ENCODE measurements at regions not wholly inside any gene's neighbourhood (a gene's known extent, or its start where the extent isn't known, plus 50 kb on each side); places are given as distances from the start of the nearest gene placed in this dataset.
"Not testable (repeated sequence)": the region's sequence is repeated elsewhere in the genome, so short reads cannot be mapped to it uniquely, and the experiment has no call there.

DNA sequence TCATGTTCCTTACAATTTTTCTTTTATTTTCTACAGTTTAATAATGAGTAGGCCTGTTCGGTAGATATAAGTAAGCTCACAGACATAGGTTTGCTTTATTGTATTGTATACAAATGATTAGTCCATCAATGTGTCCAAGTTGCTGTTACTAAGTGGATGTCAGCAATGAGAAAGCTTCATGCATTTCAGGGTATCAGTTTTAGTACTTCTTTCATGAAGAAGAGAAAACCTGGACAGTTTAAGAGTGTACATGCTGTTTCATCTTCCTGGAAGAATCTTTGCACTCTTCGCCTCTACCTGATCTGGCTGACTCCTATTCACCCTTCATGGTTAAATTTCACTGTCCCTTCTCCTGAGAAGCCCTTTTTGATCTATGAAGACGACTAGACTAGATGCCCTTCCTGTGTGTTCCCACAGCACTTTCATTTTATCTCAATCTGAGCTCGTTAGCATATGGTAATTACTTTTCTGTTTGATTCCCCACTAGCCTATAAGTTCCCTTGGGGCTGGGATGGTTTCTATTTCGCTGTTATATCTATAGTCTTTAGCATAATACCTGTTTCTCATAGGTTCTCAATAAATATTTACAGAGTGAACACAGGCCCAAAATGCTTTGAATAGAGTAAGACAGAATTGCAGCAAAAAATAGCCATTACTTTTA, 70.7 kb downstream of the CETN3 start:
- no peak for DNase-seq (ENCODE audit: low read depth in 4 of 4, low spot score in 3 of 4)

DNA sequence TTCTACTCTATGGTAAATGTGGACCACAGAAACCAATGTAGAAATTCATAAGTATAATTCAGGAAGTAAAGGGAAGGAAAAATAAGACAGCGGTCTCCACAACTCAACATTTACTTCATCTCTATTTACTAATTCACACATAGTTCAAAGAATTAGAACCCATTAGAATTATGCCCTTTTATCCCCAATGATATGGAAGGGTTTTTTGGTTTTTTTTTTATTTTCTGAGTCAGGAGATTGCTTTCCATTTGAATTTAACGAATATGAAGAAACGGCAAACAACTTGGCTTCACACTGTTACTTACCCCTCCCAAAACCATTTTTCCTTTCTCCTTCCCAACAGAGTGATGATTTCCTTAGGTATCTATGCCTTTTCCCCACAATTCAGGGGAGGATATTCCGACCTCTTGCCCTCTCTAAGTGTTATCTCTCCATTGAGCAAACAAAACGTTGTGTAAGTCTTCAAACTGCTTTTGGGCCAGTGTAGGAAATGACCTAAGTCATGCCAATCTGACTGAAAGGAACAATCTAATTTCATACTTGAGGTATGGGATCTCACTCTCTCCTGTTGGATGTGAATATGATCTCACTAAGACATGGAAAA, 72.0 kb downstream of the CETN3 start:
- no peak for DNase-seq (ENCODE audit: low read depth in 4 of 4, low spot score in 3 of 4)

DNA sequence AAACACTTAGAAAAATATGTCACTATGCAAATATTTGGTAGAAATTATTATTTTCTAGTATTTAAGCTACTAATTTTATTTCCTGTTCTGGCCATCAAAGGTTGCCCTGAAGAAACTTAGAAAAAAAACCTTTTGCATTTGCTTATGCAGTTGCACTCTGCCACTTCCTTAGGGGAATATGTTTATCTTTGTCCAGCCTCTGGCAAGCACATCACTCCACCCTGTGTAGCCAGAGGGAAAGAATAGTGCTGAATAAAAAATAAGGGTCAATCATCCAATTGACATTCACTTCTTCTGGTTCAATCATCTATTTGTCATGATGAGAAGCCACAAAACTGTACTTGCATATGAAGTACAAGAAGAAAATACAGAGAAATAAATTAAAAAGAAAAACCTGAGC, 72.8 kb downstream of the CETN3 start:
- no peak for DNase-seq (ENCODE audit: low read depth in 4 of 4, low spot score in 3 of 4)

DNA sequence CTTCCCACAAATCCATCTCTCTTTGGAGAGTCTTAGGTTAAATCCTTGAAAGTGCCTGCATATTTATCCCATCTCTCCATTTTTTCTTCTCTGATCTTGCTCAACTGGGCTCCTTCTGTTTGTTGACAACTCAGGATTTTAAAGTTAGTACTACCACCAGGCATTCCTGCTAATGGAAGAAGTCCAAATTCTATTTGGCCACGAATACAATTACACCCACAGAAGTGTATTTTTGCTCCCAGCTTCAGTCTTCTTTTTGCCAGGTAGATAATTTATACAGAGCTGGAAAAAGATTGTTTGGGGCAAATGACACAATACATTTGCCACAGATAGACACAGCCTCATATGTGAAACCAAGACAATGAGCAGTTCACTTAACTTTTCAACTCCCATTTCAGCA, 74.8 kb downstream of the CETN3 start:
- DNase-seq (ENCODE audit: low read depth in 4 of 4, low spot score in 3 of 4): no peak

DNA sequence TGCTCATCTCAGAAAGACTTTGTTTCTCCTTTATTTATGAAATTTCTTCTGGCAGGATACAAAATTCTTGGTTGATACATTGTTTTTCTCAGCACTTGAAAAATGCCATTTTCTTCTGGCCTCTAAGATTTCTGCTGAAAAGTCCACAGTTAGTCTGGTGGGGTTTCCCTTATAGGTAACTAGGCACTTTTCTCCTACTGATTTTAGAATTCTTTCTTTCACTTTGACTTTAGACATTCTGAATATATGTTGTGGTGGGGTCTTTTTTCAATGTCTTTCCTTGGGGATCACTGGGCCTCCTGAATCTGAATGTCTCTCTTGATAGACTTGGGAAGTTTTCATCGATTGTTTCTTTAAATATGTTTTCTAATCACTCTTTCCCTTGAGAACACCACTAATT, 79.6 kb downstream of the CETN3 start:
- DNase-seq (ENCODE audit: low read depth in 4 of 4, low spot score in 3 of 4): no peak

DNA sequence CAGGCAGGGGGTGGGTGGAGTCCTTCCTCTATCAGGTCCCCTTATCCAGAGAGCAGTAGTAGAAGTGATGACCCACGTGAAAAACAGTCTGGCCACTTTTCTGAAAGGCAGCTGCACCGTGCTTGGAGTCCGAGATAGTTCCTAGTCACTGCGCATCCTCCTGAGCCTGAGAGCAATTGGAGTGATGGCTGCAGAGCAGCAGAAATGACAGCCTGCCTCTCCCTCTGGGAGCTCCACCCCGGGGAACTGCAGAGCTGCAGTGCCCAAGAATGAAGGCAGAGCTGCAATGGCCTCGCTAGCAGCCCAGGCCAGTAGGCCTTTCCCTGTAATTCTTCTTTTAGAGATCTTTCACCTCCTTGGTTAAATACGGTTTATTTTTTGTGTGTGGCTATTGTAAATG, 82.6 kb downstream of the CETN3 start:
- no peak for DNase-seq (ENCODE audit: low read depth in 4 of 4, low spot score in 3 of 4)

DNA sequence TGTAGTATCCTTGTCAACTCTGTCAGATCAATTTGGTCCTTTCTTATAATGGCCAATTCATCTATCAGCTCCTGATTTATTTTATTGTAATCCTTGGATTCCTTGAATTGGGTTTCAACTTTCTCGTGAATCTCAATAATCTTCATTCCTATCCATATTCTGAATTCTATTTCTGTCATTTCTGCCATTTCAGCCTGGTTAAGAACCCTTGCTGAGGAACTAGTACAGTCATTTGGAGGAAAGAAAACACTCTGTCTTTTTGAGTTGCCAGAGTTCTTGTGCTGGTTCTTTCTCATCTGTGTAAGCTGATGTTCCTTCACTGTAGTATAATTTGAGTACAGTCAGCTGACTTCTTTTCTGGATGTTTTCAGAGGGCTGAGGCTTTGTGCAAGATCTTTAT, 84.5 kb downstream of the CETN3 start:
- no peak for DNase-seq (ENCODE audit: low read depth in 4 of 4, low spot score in 3 of 4)

DNA sequence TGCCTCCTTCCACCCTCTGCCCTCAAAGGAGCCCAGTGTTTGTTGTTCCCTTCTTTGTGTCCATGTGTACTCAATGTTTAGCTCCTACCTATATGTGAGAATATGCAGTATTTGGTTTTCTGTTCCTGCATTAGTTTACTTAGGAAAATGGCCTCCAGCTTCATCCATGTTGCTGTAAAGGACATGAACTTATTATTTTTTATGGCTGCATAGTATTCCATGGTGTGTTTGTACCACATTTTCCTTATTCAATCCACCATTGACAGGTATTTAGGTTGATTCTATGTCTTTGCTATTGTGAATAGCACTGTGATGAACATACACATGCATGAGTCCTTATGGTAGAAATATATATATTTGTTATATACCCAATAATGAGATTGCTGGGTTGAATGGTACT, 89.2 kb downstream of the CETN3 start:
- not testable (repeated sequence) for DNase-seq (ENCODE audit: low read depth in 4 of 4, low spot score in 3 of 4)

DNA sequence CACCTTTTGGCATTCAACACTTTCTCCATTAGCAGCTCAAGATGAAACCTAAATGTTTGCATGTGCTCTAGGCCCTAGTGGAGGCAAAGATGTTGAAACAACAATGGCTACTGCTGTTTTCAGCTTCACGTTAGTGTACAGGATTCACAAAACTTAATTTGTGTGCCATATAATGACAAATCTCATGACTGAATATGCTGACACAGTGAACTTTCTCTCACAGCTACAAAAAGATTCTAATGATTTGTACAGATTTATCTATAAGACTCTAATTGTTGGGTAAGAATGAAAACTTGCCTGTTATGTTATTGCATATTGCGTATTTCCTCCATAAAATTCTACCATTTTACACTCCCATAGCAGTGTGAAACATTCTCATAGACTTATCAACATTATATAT, 97.5 kb downstream of the CETN3 start:
- no peak for DNase-seq (ENCODE audit: low read depth in 4 of 4, low spot score in 3 of 4)

DNA sequence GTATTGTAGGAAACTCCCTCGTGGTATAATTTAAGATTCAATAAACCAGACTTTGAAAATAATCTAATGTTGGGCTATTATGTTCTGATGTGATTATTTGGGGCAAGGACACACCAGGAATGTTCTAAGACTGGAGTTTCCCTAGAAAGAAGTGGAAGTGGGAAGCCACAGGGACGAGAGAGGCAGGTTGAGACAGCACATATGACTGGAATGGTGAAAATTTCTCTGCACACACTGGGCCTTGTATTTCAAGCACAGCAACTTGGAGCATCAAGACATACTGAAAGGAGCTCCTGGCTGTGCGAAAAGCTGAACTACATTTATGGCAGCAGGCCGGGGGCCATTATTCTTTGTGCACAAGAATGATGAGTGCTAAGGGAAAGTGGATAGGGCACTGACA, 98.2 kb downstream of the CETN3 start:
- no peak for DNase-seq (ENCODE audit: low read depth in 4 of 4, low spot score in 3 of 4)

DNA sequence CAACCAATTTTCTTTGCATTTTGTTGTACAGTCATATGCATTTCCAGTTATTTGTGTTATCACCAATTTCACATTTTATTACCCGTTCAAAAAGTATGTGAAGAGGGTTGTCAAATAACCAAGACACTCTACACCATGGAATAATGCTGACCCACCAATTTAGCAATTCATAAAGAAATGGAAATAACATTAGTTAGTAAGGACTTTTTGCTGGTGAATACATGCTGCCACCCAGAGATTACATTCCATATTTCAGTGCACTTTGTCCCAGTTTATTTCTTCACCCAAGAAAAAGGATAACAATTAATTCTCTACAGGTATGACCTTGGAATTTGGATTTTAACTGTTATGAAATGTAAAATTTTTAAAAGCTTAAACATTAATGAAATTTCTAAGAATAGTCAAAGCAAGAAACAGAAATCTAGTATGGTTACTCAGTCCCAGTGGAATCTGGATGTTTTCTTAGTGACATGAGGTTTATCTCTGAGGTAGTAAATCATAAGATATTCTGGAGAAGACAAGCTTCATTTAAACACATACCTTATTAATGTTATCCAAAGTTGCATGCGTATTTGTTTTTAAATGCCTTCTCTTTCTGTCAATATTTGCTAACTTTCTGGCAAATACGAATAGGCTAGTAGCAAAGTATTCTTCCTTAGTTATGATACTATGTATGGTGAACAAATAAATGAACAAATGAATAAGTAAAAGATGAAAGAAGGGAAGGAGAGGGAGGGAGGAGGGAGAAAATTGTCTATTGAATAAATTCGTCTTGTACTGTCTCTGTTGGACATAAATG, 100.6 kb downstream of the CETN3 start:
- no peak for DNase-seq (ENCODE audit: low read depth in 4 of 4, low spot score in 3 of 4)

DNA sequence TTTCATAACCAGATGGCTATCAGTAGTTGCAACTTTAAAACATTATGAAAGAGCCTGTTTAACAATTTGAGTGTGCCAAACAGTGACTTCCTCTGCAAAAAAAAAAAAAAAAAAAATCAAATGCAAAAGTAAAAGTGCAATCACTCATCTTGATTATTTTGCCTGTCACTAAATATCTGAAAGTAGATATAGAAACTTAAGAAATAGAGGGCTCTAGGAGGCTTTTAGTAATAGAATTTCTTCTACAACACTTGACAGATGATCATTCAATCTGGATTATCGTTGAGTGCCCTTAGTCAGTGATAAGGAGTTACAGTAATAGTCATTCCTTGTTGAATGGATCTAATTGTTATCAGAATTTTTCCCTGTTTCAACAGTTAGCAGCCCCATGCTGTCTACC, 101.8 kb downstream of the CETN3 start:
- no peak for DNase-seq (ENCODE audit: low read depth in 4 of 4, low spot score in 3 of 4)

DNA sequence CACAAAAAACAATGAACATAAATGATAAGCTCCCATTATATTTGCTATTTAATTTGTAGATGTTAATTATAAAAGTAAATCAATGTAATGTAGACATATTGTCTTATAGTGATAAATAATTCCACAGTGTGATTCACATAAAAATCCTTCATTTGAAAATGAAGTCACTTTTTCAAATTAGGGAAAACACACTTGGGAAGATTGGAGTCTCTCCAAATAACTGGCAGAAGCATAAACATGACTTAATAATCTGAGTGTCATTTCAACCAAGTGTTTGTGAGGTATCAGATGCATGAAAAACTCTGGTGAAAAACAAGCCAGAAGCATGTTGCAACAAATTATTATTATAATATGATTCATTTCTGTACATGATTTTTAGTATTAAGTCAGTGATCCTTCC, 102.2 kb downstream of the CETN3 start:
- no peak for DNase-seq (ENCODE audit: low read depth in 4 of 4, low spot score in 3 of 4)

DNA sequence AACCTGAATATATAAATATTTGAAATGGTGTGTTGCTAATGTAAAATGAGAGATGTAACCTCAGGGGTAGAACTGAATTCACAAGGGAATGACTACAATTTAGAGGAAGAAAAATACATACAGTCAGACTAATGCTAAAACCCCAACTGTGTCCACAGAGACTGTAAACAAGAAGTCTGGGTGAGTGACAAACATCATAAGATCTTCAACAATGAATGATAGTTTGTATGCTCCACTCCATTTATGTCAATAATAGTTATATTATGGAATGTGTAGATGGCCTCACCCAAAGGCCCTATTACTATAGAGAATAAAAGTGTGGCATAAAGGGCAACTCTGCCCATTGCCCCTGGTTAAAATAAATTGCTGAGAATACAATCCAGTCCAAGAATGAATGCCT, 102.9 kb downstream of the CETN3 start:
- no peak for DNase-seq (ENCODE audit: low read depth in 4 of 4, low spot score in 3 of 4)

DNA sequence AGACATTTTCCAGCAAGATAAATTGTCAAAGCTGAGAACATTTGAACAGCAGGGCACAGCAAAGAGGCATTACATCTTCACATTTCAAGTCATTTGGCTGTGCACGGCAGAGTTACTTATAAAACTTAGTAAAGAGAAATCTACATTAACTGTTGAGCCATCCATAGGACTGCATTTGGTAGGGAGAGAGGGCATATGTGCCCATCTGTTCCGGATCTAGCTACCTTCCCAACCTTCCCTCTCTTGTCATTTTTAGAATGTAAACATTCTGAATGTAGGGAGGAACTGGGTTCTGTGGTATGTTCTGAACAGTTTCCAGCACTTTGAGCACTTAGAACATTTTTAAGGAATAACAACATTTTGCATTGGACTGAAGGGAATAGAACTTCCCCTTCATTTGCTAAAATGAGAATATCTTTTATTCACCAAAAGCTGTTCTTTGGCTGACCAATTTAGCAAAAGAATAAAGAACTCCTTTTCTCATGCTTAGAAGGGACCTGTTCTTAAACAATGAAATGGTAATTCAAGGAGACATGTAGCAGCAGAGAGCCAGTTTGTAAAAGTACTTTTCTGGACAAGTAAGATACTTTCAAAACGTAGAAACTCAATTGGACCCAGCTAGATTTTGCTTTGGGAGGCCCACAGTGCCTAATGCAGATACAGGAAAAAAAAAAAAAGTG, 104.4 kb downstream of the CETN3 start:
- no peak for DNase-seq (ENCODE audit: low read depth in 4 of 4, low spot score in 3 of 4)

DNA sequence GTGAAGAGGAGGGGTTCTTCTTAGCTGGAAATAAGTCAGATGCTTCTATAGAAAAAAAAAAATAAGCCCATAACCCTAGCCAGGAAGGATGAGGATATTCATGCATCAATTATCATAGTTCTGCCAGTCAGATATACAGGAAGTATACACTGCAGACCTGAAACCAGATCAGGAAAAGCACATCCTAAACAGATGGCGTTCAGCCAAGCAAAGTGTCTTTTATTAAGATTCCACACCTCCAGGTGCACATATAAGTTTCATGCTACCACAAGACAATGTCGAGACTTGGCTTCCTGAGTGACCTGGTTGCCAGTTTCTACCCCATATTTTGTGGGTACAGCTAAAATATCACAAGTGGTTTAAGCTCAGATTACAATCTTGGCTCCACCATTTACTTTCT, 108.3 kb downstream of the CETN3 start:
- no peak for DNase-seq (ENCODE audit: low read depth in 4 of 4, low spot score in 3 of 4)

DNA sequence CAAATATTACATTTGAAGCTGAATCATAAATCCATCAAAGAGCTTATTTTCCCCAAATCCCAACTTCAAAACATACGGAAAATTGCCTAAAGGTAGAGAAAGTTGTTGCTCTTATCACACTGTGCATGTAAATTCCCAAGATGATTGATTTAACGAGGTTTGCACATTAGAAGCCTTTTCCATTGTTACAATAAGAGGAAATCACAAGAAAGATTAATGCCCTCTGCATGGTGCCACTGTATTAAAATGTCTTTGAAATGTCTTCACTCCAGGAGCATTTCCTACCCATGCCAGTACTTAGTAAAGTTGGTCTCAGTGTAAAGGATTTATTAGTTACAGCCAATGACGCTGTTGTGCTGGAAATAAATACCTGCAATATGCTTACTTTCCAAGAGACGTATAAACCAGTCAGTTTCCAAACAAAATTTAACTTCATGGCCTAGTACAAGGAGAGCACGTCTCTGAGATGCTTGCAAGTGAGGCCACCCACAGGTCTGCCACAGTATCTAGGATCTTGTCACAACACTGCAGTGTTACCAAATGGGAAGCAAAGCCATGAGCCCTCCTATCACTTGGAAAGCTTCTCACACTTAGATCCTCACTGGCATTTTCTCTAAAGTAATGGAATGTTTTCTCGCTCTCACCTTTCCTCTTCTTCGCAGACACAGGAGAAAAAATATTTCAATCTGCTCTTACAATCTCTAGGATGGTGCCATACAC, 112.4 kb downstream of the CETN3 start:
- no peak for DNase-seq (ENCODE audit: low read depth in 4 of 4, low spot score in 3 of 4)

DNA sequence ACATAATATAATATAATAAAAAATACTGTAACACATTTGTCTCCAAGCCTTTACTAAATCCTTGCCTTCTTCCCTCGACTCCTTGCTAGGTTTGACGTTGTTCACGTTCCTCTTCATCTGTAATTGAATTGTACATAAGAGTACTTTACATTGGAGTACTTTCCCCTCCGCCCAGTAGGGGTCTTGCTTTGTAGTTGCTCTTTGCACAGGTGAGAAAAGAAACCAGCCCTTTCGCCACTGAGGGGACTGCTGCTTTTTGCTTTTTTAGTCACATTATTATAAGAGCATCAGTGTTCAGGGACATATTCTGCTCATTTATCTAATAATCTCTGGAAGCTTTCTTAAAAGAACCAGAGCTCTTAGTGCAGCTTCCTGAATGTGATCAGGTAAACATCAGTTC, 115.0 kb downstream of the CETN3 start:
- no peak for DNase-seq (ENCODE audit: low read depth in 4 of 4, low spot score in 3 of 4)

DNA sequence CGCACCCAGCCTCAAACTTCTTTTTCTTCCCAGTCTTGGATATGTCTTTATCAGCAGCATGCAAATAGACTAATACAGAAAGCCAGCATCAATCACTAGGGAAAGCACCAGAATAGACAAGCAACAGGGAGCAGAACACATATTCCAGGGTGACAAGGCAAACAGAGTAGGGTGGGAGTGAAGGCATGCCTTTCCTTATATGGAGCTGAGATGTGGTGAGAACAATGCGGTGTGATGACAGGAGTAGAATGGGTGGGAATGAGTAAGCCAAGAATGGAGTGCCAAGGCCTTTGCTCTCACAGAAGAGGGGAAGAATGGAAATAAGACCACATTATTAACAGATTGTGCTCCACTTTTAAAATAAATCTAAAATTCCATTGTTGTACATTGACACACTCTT, 115.6 kb downstream of the CETN3 start:
- DNase-seq (ENCODE audit: low read depth in 4 of 4, low spot score in 3 of 4): no peak

DNA sequence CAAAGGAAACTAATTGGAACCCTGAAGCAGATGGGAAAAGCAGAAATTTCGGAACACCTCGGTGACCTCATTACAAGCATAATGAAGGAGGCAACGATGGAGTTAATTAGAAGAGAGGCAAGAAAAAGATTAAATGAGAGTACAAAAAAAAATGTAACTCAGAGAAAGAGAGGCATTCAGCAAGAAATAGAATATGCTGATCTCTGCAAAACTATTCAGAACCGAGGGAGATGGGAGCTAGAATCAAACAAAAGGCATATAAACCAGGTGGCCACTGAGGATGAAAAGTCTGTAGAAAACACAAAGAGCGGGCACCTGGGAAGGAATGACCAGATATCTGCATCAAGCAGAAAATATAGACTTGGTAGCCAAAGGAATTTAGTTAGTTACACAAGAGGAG, 118.9 kb downstream of the CETN3 start:
- no peak for DNase-seq (ENCODE audit: low read depth in 4 of 4, low spot score in 3 of 4)

DNA sequence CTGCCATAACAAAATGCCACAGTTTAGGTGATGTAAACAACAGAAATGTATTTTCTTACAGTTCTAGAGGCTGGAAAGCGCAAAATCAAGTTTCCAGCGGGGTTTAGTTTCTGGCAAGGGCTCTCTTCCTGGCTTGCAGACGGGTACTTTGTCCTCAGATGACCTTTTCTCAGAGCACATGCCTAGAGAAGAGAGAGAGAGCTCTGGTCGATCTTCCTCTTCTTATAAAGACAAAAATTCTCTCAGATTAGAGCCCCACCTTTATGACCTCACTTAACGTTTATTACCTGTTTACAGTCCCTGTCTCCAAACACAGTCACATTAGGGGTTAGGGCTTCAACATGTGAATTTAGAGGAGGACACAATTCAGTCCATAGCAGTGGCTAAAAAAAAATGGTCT, 119.7 kb downstream of the CETN3 start:
- no peak for DNase-seq (ENCODE audit: low read depth in 4 of 4, low spot score in 3 of 4)
